Tibial artery (tissue), 4 donors: ENCODE measurements at regions not wholly inside any gene's neighbourhood (a gene's known extent, or its start where the extent isn't known, plus 50 kb on each side); places are given as distances from the start of the nearest gene placed in this dataset.

Experiments used
- DNase-seq, 2 donors: peaks; one replicate each; pipeline ENCODE4 v3.0.0-alpha.2; 2019
- H3K27ac ChIP-seq, 2 donors: fragments of 200-600 bp; sonication (generic) in 1 of 2; 1 replicate in 1 of 2; 2 replicates in 1 of 2; pipeline ENCODE4 v1.5.1; 2018 to 2019; ENCODE audit warnings: mild to moderate bottlenecking in 1 of 2
- H3K27me3 ChIP-seq, 2 donors: fragments of 200-600 bp; sonication (generic) in 1 of 2; one replicate each; pipeline versions ENCODE4 v1.5.1 to v1.6.0; 2016 to 2019
- H3K36me3 ChIP-seq, 3 donors: fragments of 200-600 bp; sonication (generic) in 2 of 3; one replicate each; pipeline ENCODE4 v1.5.1; 2016 to 2019; ENCODE audit warnings: mild to moderate bottlenecking in 2 of 3
- H3K4me1 ChIP-seq, 4 donors: fragments of 200-600 bp; sonication (generic) in 2 of 4; 1 replicate in 3 of 4; 2 replicates in 1 of 4; pipeline ENCODE4 v1.5.1; 2016 to 2019
- H3K4me3 ChIP-seq, 2 donors: fragments of 200-600 bp; sonication (generic) in 1 of 2; 1 replicate in 1 of 2; 2 replicates in 1 of 2; pipeline ENCODE4 v1.5.1; 2018 to 2019; ENCODE audit warnings: mild to moderate bottlenecking in 2 of 2
- H3K9me3 ChIP-seq, 3 donors: fragments of 200-600 bp; sonication (generic) in 1 of 3; one replicate each; pipeline ENCODE4 v1.5.1; 2016 to 2019
- CTCF ChIP-seq, 2 experiments: fragments of 200-600 bp in 1 of 2; fragments of 450-650 bp in 1 of 2; IDR thresholded peaks; one replicate each; pipeline ENCODE4 v1.5.1; 2017 to 2019; ENCODE audit warnings: antibody characterized with exemption in 2 of 2, mild to moderate bottlenecking in 1 of 2, moderate library complexity in 1 of 2
- intact Hi-C: fragments of 100-400 bp; cut with DNase I; formaldehyde crosslinking; loops from one replicate; pipeline ENCODE4 v1.15.0; 2023; ENCODE audit warnings: low total_unique reads

DNA sequence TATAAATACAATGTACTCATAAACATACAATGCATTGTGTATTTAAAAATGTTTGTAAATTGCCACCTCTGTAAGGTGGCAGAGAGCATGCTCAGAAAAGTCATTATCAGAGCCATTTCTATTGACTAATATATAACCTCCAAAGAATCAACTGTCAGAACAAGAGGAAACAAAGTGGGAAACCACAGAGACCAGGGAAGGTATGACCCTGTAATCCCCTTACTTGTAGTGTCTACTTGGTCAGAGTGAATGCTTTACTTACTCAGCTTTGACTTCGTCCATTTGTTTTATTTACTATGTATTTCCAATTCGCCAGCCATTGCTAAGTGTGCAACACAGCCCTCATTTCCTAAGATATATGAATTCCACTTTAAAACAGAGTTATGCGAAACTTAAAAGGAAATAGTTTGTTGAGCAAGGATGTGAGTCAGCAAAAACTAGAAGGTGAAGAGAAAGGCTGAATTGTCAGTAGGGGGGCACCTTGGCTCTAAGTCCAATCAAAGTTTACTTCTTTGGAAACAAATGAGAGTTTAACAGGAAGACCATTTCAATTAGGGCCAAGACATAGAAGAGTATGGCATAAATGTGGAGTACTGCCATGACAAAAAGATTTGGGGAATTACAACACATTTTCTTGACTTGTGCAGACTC, 671.7 kb upstream of the PTBP2 start:
- Histone ChIP-seq H3K9me3 (no peaks in the 10 kb centered on the region), H3K27me3 (no peaks in the 10 kb centered on the region), H3K4me1 (no peaks in the 10 kb centered on the region), H3K27ac (no peak overlapping the region), H3K4me3 (no peak overlapping the region), H3K36me3 (no peaks in the 10 kb centered on the region)
- no peak for DNase-seq
- intact Hi-C loops: no loop called here
- no peak for TF ChIP-seq CTCF (IDR thresholded peaks at IDR 0.05)

- no peaks in the 10 kb centered on the region for H3K4me1 ChIP-seq
- no peak overlapping the region for H3K27ac ChIP-seq
- H3K27me3 ChIP-seq: no peaks in the 10 kb centered on the region
- no peaks in the 10 kb centered on the region for H3K36me3 ChIP-seq
- no peak for TF ChIP-seq CTCF (IDR thresholded peaks at IDR 0.05)
- H3K9me3 ChIP-seq: no peaks in the 10 kb centered on the region
- intact Hi-C loops: no loop called here
- H3K4me3 ChIP-seq: no peak overlapping the region
- DNase-seq: no peak
Measured at GRCh38 chr1:96059276-96059675, 662.3 kb upstream of the PTBP2 start.

- Histone ChIP-seq H3K4me1 (no peaks in the 10 kb centered on the region), H3K9me3 (no peaks in the 10 kb centered on the region), H3K27me3 (no peaks in the 10 kb centered on the region), H3K36me3 (no peaks in the 10 kb centered on the region), H3K27ac (no peak overlapping the region), H3K4me3 (no peak overlapping the region)
- DNase-seq: no peak
- no peak for TF ChIP-seq CTCF (IDR thresholded peaks at IDR 0.05)
- intact Hi-C loops: no loop called here
Measured at GRCh38 chr1:96059736-96060135, 661.8 kb upstream of the PTBP2 start.

- H3K27me3 ChIP-seq: no peaks in the 10 kb centered on the region
- no peak for DNase-seq
- H3K4me3 ChIP-seq: no peak overlapping the region
- H3K9me3 ChIP-seq: no peaks in the 10 kb centered on the region
- H3K27ac ChIP-seq: no peak overlapping the region
- no peak for TF ChIP-seq CTCF (IDR thresholded peaks at IDR 0.05)
- intact Hi-C loops: no loop called here
- H3K36me3 ChIP-seq: no peaks in the 10 kb centered on the region
- no peaks in the 10 kb centered on the region for H3K4me1 ChIP-seq
Measured at GRCh38 chr1:96060621-96061020, 661.0 kb upstream of the PTBP2 start.

GRCh38 chr1:96072021-96072420, 649.6 kb upstream of the PTBP2 start:
- intact Hi-C loops: no loop called here
- TF ChIP-seq CTCF (IDR thresholded peaks at IDR 0.05): no peak
- no peak for DNase-seq

DNA sequence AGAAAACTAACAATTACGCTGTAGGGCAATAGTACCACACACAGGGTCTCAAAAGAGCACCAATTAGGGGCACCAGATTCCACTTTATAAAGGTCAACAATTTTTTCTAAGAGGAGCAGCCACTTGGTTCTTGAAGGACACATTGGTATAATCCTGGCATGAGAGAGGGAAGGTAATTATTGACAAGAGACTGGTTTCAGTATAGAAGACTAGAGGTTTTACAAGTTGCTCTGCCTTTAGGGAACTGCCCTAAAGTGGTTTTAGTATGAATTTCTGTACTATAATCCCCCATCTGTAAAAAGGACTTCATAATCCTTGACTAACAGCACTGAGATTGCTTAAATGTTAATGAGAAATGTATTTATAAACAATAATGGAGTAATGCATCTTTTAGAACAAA, 648.5 kb upstream of the PTBP2 start:
- H3K27ac ChIP-seq: no peak overlapping the region
- no peak for DNase-seq
- intact Hi-C loops: no loop called here
- peaks cover 0 to 5% (median 0%) of the 10 kb centered on the region in 3 donors for H3K9me3 ChIP-seq
- TF ChIP-seq CTCF (IDR thresholded peaks at IDR 0.05): no peak
- H3K4me3 ChIP-seq: no peak overlapping the region
- peaks cover 0 to 21% (median 0%) of the 10 kb centered on the region in 4 donors for H3K4me1 ChIP-seq
- no peaks in the 10 kb centered on the region for H3K27me3 ChIP-seq
- no peaks in the 10 kb centered on the region for H3K36me3 ChIP-seq

More at GRCh38 chr1:96072021-96072420, 649.6 kb upstream of the PTBP2 start:
- no peak overlapping the region for H3K4me3 ChIP-seq
- peaks cover 0 to 5% (median 0%) of the 10 kb centered on the region in 3 donors for H3K9me3 ChIP-seq
- H3K4me1 ChIP-seq: peaks cover 0 to 21% (median 0%) of the 10 kb centered on the region in 4 donors
- no peak overlapping the region for H3K27ac ChIP-seq
- no peaks in the 10 kb centered on the region for H3K27me3 ChIP-seq
- no peaks in the 10 kb centered on the region for H3K36me3 ChIP-seq
